Kidney tubule cell (primary cell): ENCODE measurements at regions not wholly inside any gene's neighbourhood (a gene's known extent, or its start where the extent isn't known, plus 50 kb on each side); places are given as distances from the start of the nearest gene placed in this dataset.
A peak's percentile ranks its signal among the peaks of the same experiment; 100 is the strongest.
"Not testable (repeated sequence)": the region's sequence is repeated elsewhere in the genome, so short reads cannot be mapped to it uniquely, and the experiment has no call there.

Experiments
- DNase-seq: peaks from one replicate; pipeline ENCODE4 v3.0.0-alpha.2; 2018; ENCODE audit warnings: low spot score

DNA sequence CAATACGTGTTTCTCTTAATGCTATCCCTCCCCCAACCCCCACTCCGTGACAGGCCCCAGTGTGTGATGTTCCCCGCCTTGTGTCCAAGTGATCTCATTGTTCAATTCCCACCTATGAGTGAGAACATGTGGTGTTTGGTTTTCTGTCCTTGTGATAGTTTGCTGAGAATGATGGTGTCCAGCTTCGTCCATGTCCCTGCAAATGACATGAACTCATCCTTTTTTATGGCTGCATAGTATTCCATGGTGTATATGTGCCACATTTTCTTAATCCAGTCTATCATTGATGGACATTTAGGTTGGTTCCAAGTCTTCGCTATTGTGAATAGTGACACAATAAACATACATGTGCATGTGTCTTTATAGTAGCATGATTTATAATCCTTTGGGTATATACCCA lies 52.5 kb downstream of the KIAA0408 start:
- not testable (repeated sequence) for DNase-seq

GRCh38 chr6:127406122-127406521 lies 53.1 kb downstream of the KIAA0408 start:
- no peak for DNase-seq

- DNase-seq: no peak
Measured at GRCh38 chr6:127404594-127405178, 54.5 kb downstream of the KIAA0408 start.

GRCh38 chr6:127404133-127404532 lies 55.1 kb downstream of the KIAA0408 start:
- no peak for DNase-seq

- no peak for DNase-seq
Measured at GRCh38 chr6:127403636-127404035, 55.6 kb downstream of the KIAA0408 start.

- no peak for DNase-seq
Measured at GRCh38 chr6:127402890-127403617, 56.1 kb downstream of the KIAA0408 start.

GRCh38 chr6:127397729-127398630 lies 54.6 kb upstream of the ECHDC1 start:
- DNase-seq: no peak

GRCh38 chr6:127397171-127397597 lies 53.8 kb upstream of the ECHDC1 start:
- peak; percentile 17 for DNase-seq
